SU-DHL-6 (cell line): ENCODE measurements at regions not wholly inside any gene's neighbourhood (a gene's known extent, or its start where the extent isn't known, plus 50 kb on each side); places are given as distances from the start of the nearest gene placed in this dataset.

ENCODE experiments used
- H2AFZ ChIP-seq: fragments of 200-600 bp; sonication (generic); 2 replicates; pipeline ENCODE4 v1.6.1; 2014; ENCODE audit warnings: low read depth, mild to moderate bottlenecking, moderate library complexity, mixed read lengths, antibody characterized with exemption, low read length; ENCODE audit not compliant: severe bottlenecking
- H3F3A ChIP-seq: fragments of 200-600 bp; shearing (Covaris generic); 2 replicates; pipeline ENCODE4 v1.6.0; 2016; ENCODE audit warnings: antibody characterized with exemption, mild to moderate bottlenecking; ENCODE audit not compliant: insufficient read depth
- H3K27ac ChIP-seq: fragments of 200-600 bp; sonication (generic); 2 replicates; pipeline ENCODE4 v1.5.1; 2016; ENCODE audit warnings: low read depth, mild to moderate bottlenecking, low read length, moderate library complexity, mixed read lengths
- H3K27me3 ChIP-seq: fragments of 200-600 bp; sonication (generic), shearing (Covaris generic); 2 replicates; pipeline ENCODE4 v1.6.0; 2014; ENCODE audit warnings: mild to moderate bottlenecking, low read length
- H3K36me3 ChIP-seq: fragments of 200-600 bp; sonication (generic); 2 replicates; pipeline ENCODE4 v1.6.1; 2014; ENCODE audit warnings: mild to moderate bottlenecking, low read length, mixed read lengths
- H3K4me2 ChIP-seq: fragments of 300-600, 200-600 bp; shearing (Covaris generic), sonication (generic); 2 replicates; pipeline ENCODE4 v1.6.0; 2014; ENCODE audit warnings: low read length, low read depth, mild to moderate bottlenecking; ENCODE audit not compliant: poor library complexity, severe bottlenecking
- H3K4me3 ChIP-seq: fragments of 200-600 bp; sonication (generic); 2 replicates; pipeline ENCODE4 v1.5.1; 2014; ENCODE audit warnings: antibody characterized with exemption, low read length, mild to moderate bottlenecking, mixed read lengths; ENCODE audit not compliant: insufficient read depth, poor library complexity, severe bottlenecking
- H3K79me2 ChIP-seq: fragments of 200-600 bp; sonication (generic); 2 replicates; pipeline ENCODE4 v1.6.1; 2014; ENCODE audit warnings: mild to moderate bottlenecking, low read length, moderate library complexity; ENCODE audit not compliant: insufficient read depth
- H3K9ac ChIP-seq: fragments of 200-600 bp; sonication (generic); 2 replicates; pipeline ENCODE4 v1.7.0; 2014; ENCODE audit warnings: mild to moderate bottlenecking, low read length
- H3K9me2 ChIP-seq: fragments of 200-600 bp; sonication (generic); replicated peaks from 2 replicates; pipeline ENCODE4 v1.6.1; 2014; ENCODE audit warnings: low read length; ENCODE audit not compliant: insufficient read depth
- H3K9me3 ChIP-seq: fragments of 200-600 bp; sonication (generic); 2 replicates; pipeline ENCODE4 v1.6.1; 2014; ENCODE audit warnings: low read length, mixed read lengths; ENCODE audit not compliant: insufficient read depth
- H4K20me1 ChIP-seq: fragments of 200-600 bp; sonication (generic); 2 replicates; pipeline ENCODE4 v1.6.1; 2014; ENCODE audit warnings: low read depth, mild to moderate bottlenecking, antibody characterized with exemption, low read length, moderate library complexity, mixed read lengths
- CTCF ChIP-seq: fragments of 200-600 bp; sonication (generic); IDR thresholded peaks from one replicate; pipeline ENCODE4 v1.5.1; 2017; ENCODE audit warnings: antibody characterized with exemption, mild to moderate bottlenecking, low read length, moderate library complexity; ENCODE audit not compliant: insufficient read depth, poor library complexity, severe bottlenecking
- EZH2phosphoT487 ChIP-seq: fragments of 200-600 bp; sonication (generic), shearing (Covaris generic); conservative IDR thresholded peaks from 2 replicates; pipeline ENCODE4 v1.6.1; 2018; ENCODE audit warnings: mild to moderate bottlenecking, antibody characterized with exemption, low read length, moderate library complexity, mixed read lengths

DNA sequence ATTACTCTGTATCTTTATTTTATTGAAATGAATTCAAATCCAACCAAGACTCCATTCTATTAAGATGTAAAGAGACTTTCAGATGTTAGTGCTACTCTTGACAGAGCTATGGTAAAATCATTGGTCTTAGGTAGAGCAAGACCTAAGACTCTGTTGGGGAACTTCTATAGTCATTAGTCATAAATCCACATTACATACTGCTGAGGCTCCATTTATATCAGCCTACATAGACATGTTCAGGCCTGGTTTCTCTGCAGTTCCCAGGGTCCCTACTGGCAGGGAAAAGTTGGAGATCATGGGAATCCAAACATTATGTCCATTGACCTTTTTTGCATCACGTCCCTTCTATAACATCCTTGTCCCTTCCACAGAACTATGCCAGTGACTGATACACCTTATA, 580.4 kb upstream of the ZEB2 start:
- Histone ChIP-seq H3K27me3 (no peaks in the 10 kb centered on the region), H3K9ac (no peak overlapping the region), H3K79me2 (no peaks in the 10 kb centered on the region), H3K27ac (no peak overlapping the region), H4K20me1 (no peaks in the 10 kb centered on the region), H3K4me2 (no peak overlapping the region), H2AFZ (no peak overlapping the region), H3F3A (no peaks in the 10 kb centered on the region), H3K9me2 (no peaks in the 10 kb centered on the region), H3K36me3 (no peaks in the 10 kb centered on the region), H3K4me3 (no peak overlapping the region), H3K9me3 (no peaks in the 10 kb centered on the region)
- TF ChIP-seq EZH2phosphoT487 (no peak), CTCF (no peak)

DNA sequence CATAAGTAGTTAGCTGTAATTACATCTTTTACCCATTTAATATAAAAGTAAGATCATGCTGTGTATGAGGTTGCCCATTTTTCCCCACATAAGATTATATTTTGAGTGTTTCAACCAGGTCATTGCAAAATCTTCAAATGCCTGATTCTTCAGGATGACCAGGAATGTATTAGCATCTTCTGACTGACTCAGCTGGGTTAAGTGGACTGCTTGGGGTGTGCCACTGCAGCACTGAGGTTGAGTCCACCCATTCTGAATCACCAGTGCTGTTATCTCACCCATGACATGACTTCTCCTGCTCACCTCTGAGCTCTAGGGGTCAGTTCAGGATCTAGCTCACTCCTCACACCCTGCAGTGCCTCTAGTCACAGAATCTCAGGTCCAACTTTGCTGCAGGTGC, 576.7 kb upstream of the ZEB2 start:
- Histone ChIP-seq H3K27ac (no peak overlapping the region), H4K20me1 (no peaks in the 10 kb centered on the region)
- TF ChIP-seq CTCF (no peak), EZH2phosphoT487 (no peak)

DNA sequence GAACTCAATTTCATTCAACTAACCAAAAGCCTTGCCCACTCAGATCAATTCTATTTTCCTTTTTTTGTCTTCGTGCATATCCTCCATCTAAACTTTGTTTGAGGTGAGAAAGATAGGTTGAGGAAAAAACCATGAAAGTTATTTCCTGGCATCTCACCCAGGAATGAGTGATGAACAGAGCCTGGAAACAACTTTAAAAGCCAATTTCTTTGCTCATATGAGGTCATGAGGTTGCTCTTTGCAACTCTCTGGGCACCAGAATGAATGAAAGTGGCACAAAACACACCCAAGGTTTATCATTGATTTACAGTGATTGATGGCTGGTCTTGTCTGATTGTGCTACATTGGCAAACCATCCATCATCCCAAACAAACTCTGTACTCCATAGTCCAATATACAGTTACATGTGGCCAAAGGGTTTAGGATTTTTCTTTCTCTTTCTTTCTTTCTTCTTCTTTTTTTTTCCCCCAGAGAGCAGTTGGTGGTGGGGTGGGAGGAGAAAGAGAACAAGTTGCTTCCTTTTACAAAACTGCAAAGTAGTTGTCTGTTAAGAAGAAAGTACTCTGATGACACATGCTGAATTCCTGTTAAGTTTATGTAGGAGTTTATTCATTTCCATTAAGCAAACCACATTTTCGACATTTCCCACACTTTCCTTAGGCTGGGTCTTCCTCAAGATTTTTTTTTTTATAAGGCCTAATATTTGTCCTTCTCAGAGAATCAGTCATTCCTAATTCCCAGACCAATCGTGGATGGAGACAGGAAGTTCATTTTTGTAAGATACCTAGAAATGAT, 575.9 kb upstream of the ZEB2 start:
- H2AFZ ChIP-seq, result no peak overlapping the region
- TF ChIP-seq EZH2phosphoT487 (no peak), CTCF (no peak)
- H3K4me2 ChIP-seq, result no peak overlapping the region
- H3K27me3 ChIP-seq, result no peaks in the 10 kb centered on the region
- no peak overlapping the region for H3K4me3 ChIP-seq
- H3K36me3 ChIP-seq, result no peaks in the 10 kb centered on the region
- no peaks in the 10 kb centered on the region for H4K20me1 ChIP-seq
- H3K27ac ChIP-seq, result no peak overlapping the region
- H3K79me2 ChIP-seq, result no peaks in the 10 kb centered on the region
- no peak overlapping the region for H3K9ac ChIP-seq
- H3F3A ChIP-seq, result no peaks in the 10 kb centered on the region
- H3K9me2 ChIP-seq, result no peaks in the 10 kb centered on the region
- H3K9me3 ChIP-seq, result no peaks in the 10 kb centered on the region

More for the DNA sequence above, 576.7 kb upstream of the ZEB2 start:
- Histone ChIP-seq H3K9me2 (no peaks in the 10 kb centered on the region), H3K4me2 (no peak overlapping the region), H3K36me3 (no peaks in the 10 kb centered on the region), H2AFZ (no peak overlapping the region), H3K9ac (no peak overlapping the region), H3K4me3 (no peak overlapping the region), H3K27me3 (no peaks in the 10 kb centered on the region), H3K9me3 (no peaks in the 10 kb centered on the region), H3K79me2 (no peaks in the 10 kb centered on the region), H3F3A (no peaks in the 10 kb centered on the region)
